ENCODE measurements at regions not wholly inside any gene's neighbourhood (a gene's known extent, or its start where the extent isn't known, plus 50 kb on each side); places are given as distances from the start of the nearest gene placed in this dataset.

DNA sequence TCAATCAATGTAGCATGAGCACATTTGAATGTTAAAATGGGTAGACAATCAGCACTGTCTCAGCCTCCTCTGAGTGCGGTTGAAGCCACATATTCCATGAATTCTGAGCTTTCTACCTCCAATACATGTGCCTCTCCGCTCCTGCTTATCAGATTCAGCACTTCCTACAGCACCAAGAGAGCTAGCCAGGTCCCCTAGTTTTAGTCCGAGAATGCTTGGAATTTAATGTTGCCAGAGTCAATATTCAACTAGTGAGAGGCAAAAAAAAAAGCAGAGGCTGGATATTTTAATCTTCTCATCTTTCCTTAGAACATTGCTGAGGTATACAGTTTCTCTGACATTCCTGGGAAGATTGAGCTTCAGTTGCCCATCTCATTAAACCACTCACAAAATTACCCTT lies 1979.1 kb upstream of the CDH9 start:
- Histone ChIP-seq H3K4me1 (ENCODE audit: control insufficient read depth in 1 of 2, insufficient read depth in 2 of 2, low read length in 2 of 2) (peaks cover 0 to 5% of the 10 kb centered on the region in 2 experiments), H3K23ac (ENCODE audit: low read length) (no peak overlapping the region), H3K27me3 (ENCODE audit: insufficient read depth, low read length) (no peaks in the 10 kb centered on the region), H3K79me1 (ENCODE audit: low read length) (no peaks in the 10 kb centered on the region), H2AK5ac (ENCODE audit: low read length) (no peak overlapping the region), H3K36me3 (ENCODE audit: control insufficient read depth in 1 of 2, insufficient read depth in 2 of 2, low read length in 2 of 2) (no peaks in the 10 kb centered on the region), H3K4ac (ENCODE audit: low read depth, low read length) (no peak overlapping the region), H4K8ac (ENCODE audit: low read depth, low read length) (no peak overlapping the region), H2BK120ac (ENCODE audit: insufficient read depth, low read length, poor library complexity) (no peak overlapping the region), H3K79me2 (ENCODE audit: control insufficient read depth, insufficient read depth, low read length, poor library complexity) (no peaks in the 10 kb centered on the region), H4K12ac (ENCODE audit: low read depth, low read length) (no peak overlapping the region), H2AFZ (ENCODE audit: insufficient read depth, low read length, poor library complexity) (no peak overlapping the region), H2BK12ac (ENCODE audit: low read length) (no peak overlapping the region), H3K14ac (ENCODE audit: low read length) (no peak overlapping the region), H4K91ac (ENCODE audit: low read depth, low read length) (no peak overlapping the region), H3K18ac (ENCODE audit: low read length) (no peak overlapping the region), H2BK5ac (ENCODE audit: low read depth, low read length, poor library complexity) (no peak overlapping the region), H3K9me3 (ENCODE audit: insufficient read depth, low read depth, low read length) (no peaks in the 10 kb centered on the region), H3K9ac (ENCODE audit: low read length) (no peak overlapping the region), H3K4me3 (ENCODE audit: low read depth, low read length) (no peak overlapping the region), H3K4me2 (ENCODE audit: low read length) (no peak overlapping the region), H3K27ac (ENCODE audit: low read depth, low read length) (peak overlapping the region; percentile 13)
- no peak for DNase-seq
- no CpG with 5 or more reads among the region's 3 CpGs for WGBS (ENCODE audit: extremely low coverage, insufficient coverage, insufficient read length)

GRCh38 chr5:29016067-29016466 lies 1977.7 kb upstream of the CDH9 start:
- no peak overlapping the region for H3K4me3 ChIP-seq (ENCODE audit: low read depth, low read length)
- no peak overlapping the region for H3K23ac ChIP-seq (ENCODE audit: low read length)
- no peak overlapping the region for H2BK5ac ChIP-seq (ENCODE audit: low read depth, low read length, poor library complexity)
- no peak overlapping the region for H4K12ac ChIP-seq (ENCODE audit: low read depth, low read length)
- no peak overlapping the region for H3K9ac ChIP-seq (ENCODE audit: low read length)
- peaks cover 0 to 3% of the 10 kb centered on the region in 2 experiments for H3K4me1 ChIP-seq (ENCODE audit: control insufficient read depth in 1 of 2, insufficient read depth in 2 of 2, low read length in 2 of 2)
- H2BK12ac ChIP-seq (ENCODE audit: low read length) = no peak overlapping the region
- H4K8ac ChIP-seq (ENCODE audit: low read depth, low read length) = no peak overlapping the region
- no peak overlapping the region for H3K4me2 ChIP-seq (ENCODE audit: low read length)
- H3K4ac ChIP-seq (ENCODE audit: low read depth, low read length) = no peak overlapping the region
- no peaks in the 10 kb centered on the region for H3K36me3 ChIP-seq (ENCODE audit: control insufficient read depth in 1 of 2, insufficient read depth in 2 of 2, low read length in 2 of 2)
- H3K9me3 ChIP-seq (ENCODE audit: insufficient read depth, low read depth, low read length) = no peaks in the 10 kb centered on the region
- no peak overlapping the region for H2AFZ ChIP-seq (ENCODE audit: insufficient read depth, low read length, poor library complexity)
- no peaks in the 10 kb centered on the region for H3K79me1 ChIP-seq (ENCODE audit: low read length)
- no peaks in the 10 kb centered on the region for H3K79me2 ChIP-seq (ENCODE audit: control insufficient read depth, insufficient read depth, low read length, poor library complexity)
- H4K91ac ChIP-seq (ENCODE audit: low read depth, low read length) = no peak overlapping the region
- WGBS (ENCODE audit: extremely low coverage, insufficient coverage, insufficient read length) = no CpG with 5 or more reads among the region's 4 CpGs
- no peak for DNase-seq
- no peak overlapping the region for H3K18ac ChIP-seq (ENCODE audit: low read length)
- H2BK120ac ChIP-seq (ENCODE audit: insufficient read depth, low read length, poor library complexity) = no peak overlapping the region
- no peaks in the 10 kb centered on the region for H3K27me3 ChIP-seq (ENCODE audit: insufficient read depth, low read length)
- no peak overlapping the region for H2AK5ac ChIP-seq (ENCODE audit: low read length)
- no peak overlapping the region for H3K27ac ChIP-seq (ENCODE audit: low read depth, low read length)
- no peak overlapping the region for H3K14ac ChIP-seq (ENCODE audit: low read length)

DNA sequence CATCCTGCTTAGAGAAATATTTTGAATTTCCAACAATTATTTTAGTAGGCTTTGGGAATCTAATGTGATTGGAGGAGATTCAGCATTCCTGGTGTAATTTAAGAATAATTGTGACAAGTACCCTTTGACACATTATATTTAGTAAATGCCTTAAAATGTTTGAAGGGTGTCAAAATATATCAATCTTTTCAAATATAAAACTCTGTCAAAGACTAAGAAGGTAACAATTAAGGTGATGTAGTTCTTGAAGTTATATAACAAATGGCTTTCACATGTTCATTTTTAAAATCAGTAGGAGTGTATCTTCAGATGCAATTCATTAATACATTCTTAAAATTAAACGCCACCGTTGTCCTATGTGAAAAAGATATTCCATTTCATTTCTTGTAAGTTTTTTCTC lies 1977.1 kb upstream of the CDH9 start:
- H3K4me3 ChIP-seq (ENCODE audit: low read depth, low read length) = no peak overlapping the region
- H3K18ac ChIP-seq (ENCODE audit: low read length) = no peak overlapping the region
- no peak for DNase-seq

DNA sequence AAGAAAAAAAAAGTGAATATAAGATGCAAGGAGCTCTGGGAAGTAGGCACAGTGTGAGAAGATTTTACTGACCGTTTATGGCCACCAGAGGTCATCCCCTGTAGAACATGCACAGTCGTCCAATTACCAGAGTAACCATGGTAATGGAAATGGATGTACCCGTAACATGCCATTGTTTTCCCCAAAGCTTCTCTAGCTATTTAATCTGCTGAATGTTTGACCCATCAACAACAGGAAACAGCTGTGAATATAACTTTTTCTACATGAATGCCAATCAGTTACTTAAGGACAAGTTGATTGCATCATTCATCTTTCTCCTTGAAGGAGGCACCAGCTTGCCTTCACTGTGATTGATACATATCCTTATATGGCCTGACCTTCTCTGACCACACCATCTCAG lies 1967.0 kb upstream of the CDH9 start:
- H2AK5ac ChIP-seq (ENCODE audit: low read length) = no peak overlapping the region
- no peak overlapping the region for H3K27ac ChIP-seq (ENCODE audit: low read depth, low read length)
- H3K4ac ChIP-seq (ENCODE audit: low read depth, low read length) = no peak overlapping the region
- H3K4me1 ChIP-seq (ENCODE audit: control insufficient read depth in 1 of 2, insufficient read depth in 2 of 2, low read length in 2 of 2) = no peaks in the 10 kb centered on the region
- no peak overlapping the region for H3K23ac ChIP-seq (ENCODE audit: low read length)
- no peak overlapping the region for H4K12ac ChIP-seq (ENCODE audit: low read depth, low read length)
- no peak overlapping the region for H2BK5ac ChIP-seq (ENCODE audit: low read depth, low read length, poor library complexity)
- peak in 1 of 2 donors; percentile 3 for DNase-seq
- H3K27me3 ChIP-seq (ENCODE audit: insufficient read depth, low read length) = no peaks in the 10 kb centered on the region
- no peak overlapping the region for H3K4me2 ChIP-seq (ENCODE audit: low read length)
- H2BK120ac ChIP-seq (ENCODE audit: insufficient read depth, low read length, poor library complexity) = no peak overlapping the region
- no peak overlapping the region for H4K8ac ChIP-seq (ENCODE audit: low read depth, low read length)
- no peak overlapping the region for H3K4me3 ChIP-seq (ENCODE audit: low read depth, low read length)
- H3K36me3 ChIP-seq (ENCODE audit: control insufficient read depth in 1 of 2, insufficient read depth in 2 of 2, low read length in 2 of 2) = no peaks in the 10 kb centered on the region
- no peaks in the 10 kb centered on the region for H3K79me2 ChIP-seq (ENCODE audit: control insufficient read depth, insufficient read depth, low read length, poor library complexity)
- no peak overlapping the region for H2AFZ ChIP-seq (ENCODE audit: insufficient read depth, low read length, poor library complexity)
- no CpG with 5 or more reads among the region's 3 CpGs for WGBS (ENCODE audit: extremely low coverage, insufficient coverage, insufficient read length)
- H3K79me1 ChIP-seq (ENCODE audit: low read length) = no peaks in the 10 kb centered on the region
- no peak overlapping the region for H2BK12ac ChIP-seq (ENCODE audit: low read length)
- H3K9ac ChIP-seq (ENCODE audit: low read length) = no peak overlapping the region
- no peak overlapping the region for H4K91ac ChIP-seq (ENCODE audit: low read depth, low read length)
- no peak overlapping the region for H3K14ac ChIP-seq (ENCODE audit: low read length)
- no peaks in the 10 kb centered on the region for H3K9me3 ChIP-seq (ENCODE audit: insufficient read depth, low read depth, low read length)
- H3K18ac ChIP-seq (ENCODE audit: low read length) = no peak overlapping the region

More for the DNA sequence above, 1977.1 kb upstream of the CDH9 start:
- no peak overlapping the region for H4K12ac ChIP-seq (ENCODE audit: low read depth, low read length)
- no peak overlapping the region for H3K14ac ChIP-seq (ENCODE audit: low read length)
- H3K79me1 ChIP-seq (ENCODE audit: low read length) = no peaks in the 10 kb centered on the region
- H4K8ac ChIP-seq (ENCODE audit: low read depth, low read length) = no peak overlapping the region
- H2BK5ac ChIP-seq (ENCODE audit: low read depth, low read length, poor library complexity) = no peak overlapping the region
- no peak overlapping the region for H3K23ac ChIP-seq (ENCODE audit: low read length)
- H3K4ac ChIP-seq (ENCODE audit: low read depth, low read length) = no peak overlapping the region
- no CpG with 5 or more reads among the region's 2 CpGs for WGBS (ENCODE audit: extremely low coverage, insufficient coverage, insufficient read length)
- H3K36me3 ChIP-seq (ENCODE audit: control insufficient read depth in 1 of 2, insufficient read depth in 2 of 2, low read length in 2 of 2) = no peaks in the 10 kb centered on the region
- no peak overlapping the region for H2AFZ ChIP-seq (ENCODE audit: insufficient read depth, low read length, poor library complexity)
- H3K9ac ChIP-seq (ENCODE audit: low read length) = no peak overlapping the region
- no peaks in the 10 kb centered on the region for H3K27me3 ChIP-seq (ENCODE audit: insufficient read depth, low read length)
- H3K79me2 ChIP-seq (ENCODE audit: control insufficient read depth, insufficient read depth, low read length, poor library complexity) = no peaks in the 10 kb centered on the region
- no peak overlapping the region for H2AK5ac ChIP-seq (ENCODE audit: low read length)
- H2BK12ac ChIP-seq (ENCODE audit: low read length) = no peak overlapping the region
- H2BK120ac ChIP-seq (ENCODE audit: insufficient read depth, low read length, poor library complexity) = no peak overlapping the region
- H3K4me2 ChIP-seq (ENCODE audit: low read length) = no peak overlapping the region
- no peaks in the 10 kb centered on the region for H3K9me3 ChIP-seq (ENCODE audit: insufficient read depth, low read depth, low read length)
- no peak overlapping the region for H3K27ac ChIP-seq (ENCODE audit: low read depth, low read length)
- H4K91ac ChIP-seq (ENCODE audit: low read depth, low read length) = no peak overlapping the region
- peaks cover 0 to 3% of the 10 kb centered on the region in 2 experiments for H3K4me1 ChIP-seq (ENCODE audit: control insufficient read depth in 1 of 2, insufficient read depth in 2 of 2, low read length in 2 of 2)
